ENCODE measurements at regions not wholly inside any gene's neighbourhood (a gene's known extent, or its start where the extent isn't known, plus 50 kb on each side); places are given as distances from the start of the nearest gene placed in this dataset.

- no peak for DNase-seq (ENCODE audit: low spot score)
- Histone ChIP-seq H3K27ac (no peak overlapping the region), H3K4me3 (no peak overlapping the region)
- TF ChIP-seq CTCF (IDR thresholded peaks at IDR 0.05) = no peak
These were observed 570.6 kb upstream of the UBE2E2 start for GRCh38 chr3:22632536-22632935.

GRCh38 chr3:22634433-22634832 is 568.7 kb upstream of the UBE2E2 start:
- TF ChIP-seq CTCF (IDR thresholded peaks at IDR 0.05) = no peak
- no peak overlapping the region for H3K27ac ChIP-seq
- no peak for DNase-seq (ENCODE audit: low spot score)

GRCh38 chr3:22659651-22660475 is 543.3 kb upstream of the UBE2E2 start:
- no peak for TF ChIP-seq CTCF (IDR thresholded peaks at IDR 0.05)
- H3K27ac ChIP-seq = no peak overlapping the region
- DNase-seq (ENCODE audit: low spot score) = no peak
- H3K4me3 ChIP-seq = no peak overlapping the region

More at GRCh38 chr3:22634433-22634832, 568.7 kb upstream of the UBE2E2 start:
- H3K4me3 ChIP-seq = no peak overlapping the region

- DNase-seq (ENCODE audit: low spot score) = no peak
- TF ChIP-seq CTCF (IDR thresholded peaks at IDR 0.05) = no peak
- no peak overlapping the region for H3K27ac ChIP-seq
- no peak overlapping the region for H3K4me3 ChIP-seq
These were observed 542.5 kb upstream of the UBE2E2 start for GRCh38 chr3:22660606-22661005.

GRCh38 chr3:22661121-22661700 is 541.9 kb upstream of the UBE2E2 start:
- no peak for DNase-seq (ENCODE audit: low spot score)

GRCh38 chr3:22665528-22665927 is 537.6 kb upstream of the UBE2E2 start:
- no peak for TF ChIP-seq CTCF (IDR thresholded peaks at IDR 0.05)
- Histone ChIP-seq H3K4me3 (no peak overlapping the region), H3K27ac (no peak overlapping the region)
- no peak for DNase-seq (ENCODE audit: low spot score)

More at GRCh38 chr3:22661121-22661700, 541.9 kb upstream of the UBE2E2 start:
- Histone ChIP-seq H3K27ac (no peak overlapping the region), H3K4me3 (no peak overlapping the region)
- no peak for TF ChIP-seq CTCF (IDR thresholded peaks at IDR 0.05)

- Histone ChIP-seq H3K27ac (no peak overlapping the region), H3K4me3 (no peak overlapping the region)
- TF ChIP-seq CTCF (IDR thresholded peaks at IDR 0.05) = no peak
- no peak for DNase-seq (ENCODE audit: low spot score)
These were observed 536.4 kb upstream of the UBE2E2 start for GRCh38 chr3:22666736-22667135.
